H1 (cell line): ENCODE measurements at regions not wholly inside any gene's neighbourhood (a gene's known extent, or its start where the extent isn't known, plus 50 kb on each side); places are given as distances from the start of the nearest gene placed in this dataset.

ENCODE experiments used
- CHD2 ChIP-seq: IDR thresholded peaks from 2 replicates; pipeline ENCODE4 v1.6.1; 2012; ENCODE audit warnings: low read length, improper control_type of control experiment
- SUZ12 ChIP-seq: fragments of 200-600 bp; sonication (generic); IDR thresholded peaks from 2 replicates; pipeline ENCODE4 v1.6.1; 2012; ENCODE audit warnings: mild to moderate bottlenecking, inconsistent platforms, low read length, moderate library complexity, mixed read lengths

- TF ChIP-seq SUZ12: no peak
- no peak for TF ChIP-seq CHD2
Measured at GRCh38 chr6:43840490-43841218, 70.6 kb downstream of the VEGFA start (continued).
